Right atrium auricular region (tissue), 2 donors: ENCODE measurements at regions not wholly inside any gene's neighbourhood (a gene's known extent, or its start where the extent isn't known, plus 50 kb on each side); places are given as distances from the start of the nearest gene placed in this dataset.

ENCODE experiments used
- DNase-seq: peaks from one replicate; pipeline ENCODE4 v3.0.0-alpha.2; 2019; ENCODE audit warnings: low spot score
- H3K27ac ChIP-seq, 2 donors: fragments of 200-600 bp; sonication (generic); 1 replicate in 1 of 2; 2 replicates in 1 of 2; pipeline ENCODE4 v1.5.1; 2016 to 2019
- H3K27me3 ChIP-seq, 2 donors: fragments of 200-600 bp; sonication (generic); one replicate each; pipeline versions ENCODE4 v1.5.1 to v1.6.0; 2017 to 2019
- H3K36me3 ChIP-seq: fragments of 200-600 bp; sonication (generic); one replicate; pipeline ENCODE4 v1.5.1; 2016
- H3K4me1 ChIP-seq, 2 donors: fragments of 200-600 bp; sonication (generic); one replicate each; pipeline versions ENCODE4 v1.5.1 to v1.6.0; 2017 to 2019
- H3K4me3 ChIP-seq, 2 donors: fragments of 200-600 bp; sonication (generic); 1 replicate in 1 of 2; 2 replicates in 1 of 2; pipeline ENCODE4 v1.5.1; 2017 to 2019; ENCODE audit warnings: mild to moderate bottlenecking in 1 of 2, moderate library complexity in 1 of 2
- H3K9me3 ChIP-seq, 2 donors: fragments of 200-600 bp; sonication (generic); one replicate each; pipeline ENCODE4 v1.5.1; 2019
- TF ChIP-seq, protein P1 (sequence below), 2 donors: fragments of 200-600 bp; sonication (generic); IDR thresholded peaks; one replicate each; pipeline ENCODE4 v1.5.1; 2019; ENCODE audit warnings: antibody characterized with exemption in 2 of 2

DNA sequence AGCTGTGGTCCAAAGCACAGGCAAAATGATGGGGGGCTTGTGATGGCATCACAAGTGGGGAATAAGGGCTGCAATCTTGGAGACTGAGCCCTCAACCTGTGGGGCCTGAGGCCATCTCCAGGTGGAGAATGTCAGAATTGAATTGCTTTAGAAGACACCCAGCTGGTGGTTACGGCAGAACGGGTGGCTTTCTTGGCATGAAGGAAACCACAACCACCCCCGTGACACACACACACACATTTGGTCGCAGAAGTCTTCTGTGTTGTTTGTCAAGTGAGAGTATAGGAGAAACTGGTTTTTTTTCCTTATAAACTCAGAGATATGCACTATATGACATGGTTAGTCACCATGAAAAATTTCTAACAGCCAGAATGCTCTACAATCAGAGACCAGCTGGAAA lies 139.5 kb upstream of the CDH4 start:
- no peak overlapping the region for H3K4me3 ChIP-seq
- H3K36me3 ChIP-seq: no peaks in the 10 kb centered on the region
- TF ChIP-seq, protein P1, sequence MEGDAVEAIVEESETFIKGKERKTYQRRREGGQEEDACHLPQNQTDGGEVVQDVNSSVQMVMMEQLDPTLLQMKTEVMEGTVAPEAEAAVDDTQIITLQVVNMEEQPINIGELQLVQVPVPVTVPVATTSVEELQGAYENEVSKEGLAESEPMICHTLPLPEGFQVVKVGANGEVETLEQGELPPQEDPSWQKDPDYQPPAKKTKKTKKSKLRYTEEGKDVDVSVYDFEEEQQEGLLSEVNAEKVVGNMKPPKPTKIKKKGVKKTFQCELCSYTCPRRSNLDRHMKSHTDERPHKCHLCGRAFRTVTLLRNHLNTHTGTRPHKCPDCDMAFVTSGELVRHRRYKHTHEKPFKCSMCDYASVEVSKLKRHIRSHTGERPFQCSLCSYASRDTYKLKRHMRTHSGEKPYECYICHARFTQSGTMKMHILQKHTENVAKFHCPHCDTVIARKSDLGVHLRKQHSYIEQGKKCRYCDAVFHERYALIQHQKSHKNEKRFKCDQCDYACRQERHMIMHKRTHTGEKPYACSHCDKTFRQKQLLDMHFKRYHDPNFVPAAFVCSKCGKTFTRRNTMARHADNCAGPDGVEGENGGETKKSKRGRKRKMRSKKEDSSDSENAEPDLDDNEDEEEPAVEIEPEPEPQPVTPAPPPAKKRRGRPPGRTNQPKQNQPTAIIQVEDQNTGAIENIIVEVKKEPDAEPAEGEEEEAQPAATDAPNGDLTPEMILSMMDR (IDR thresholded peaks at IDR 0.05): no peak
- H3K27me3 ChIP-seq: no peaks in the 10 kb centered on the region
- H3K27ac ChIP-seq: no peak overlapping the region
- no peak for DNase-seq
- no peaks in the 10 kb centered on the region for H3K4me1 ChIP-seq
- H3K9me3 ChIP-seq: no peaks in the 10 kb centered on the region

DNA sequence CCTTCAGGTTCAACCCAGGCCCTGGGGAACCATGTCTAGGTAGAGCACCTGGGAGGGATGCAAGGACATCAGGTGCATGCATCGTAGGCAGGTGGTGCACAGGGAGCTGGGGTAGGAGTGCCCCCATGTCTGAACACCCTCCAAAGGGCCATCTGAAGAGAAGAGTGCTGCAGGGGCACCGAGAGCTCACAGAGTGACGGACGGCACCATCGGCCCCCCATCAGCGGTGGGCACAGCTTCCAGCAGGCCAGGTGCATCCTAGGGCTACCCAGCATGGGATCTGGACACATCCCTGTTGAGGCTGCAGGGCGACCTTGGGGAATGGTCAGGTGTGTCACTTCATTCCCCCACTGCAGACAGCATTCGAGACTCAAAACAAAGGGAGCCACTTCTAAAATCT lies 138.3 kb upstream of the CDH4 start:
- Histone ChIP-seq H3K4me1 (no peaks in the 10 kb centered on the region), H3K36me3 (no peaks in the 10 kb centered on the region), H3K27ac (no peak overlapping the region), H3K27me3 (no peaks in the 10 kb centered on the region), H3K9me3 (no peaks in the 10 kb centered on the region), H3K4me3 (no peak overlapping the region)
- DNase-seq: no peak
- TF ChIP-seq, protein P1 (IDR thresholded peaks at IDR 0.05): no peak

DNA sequence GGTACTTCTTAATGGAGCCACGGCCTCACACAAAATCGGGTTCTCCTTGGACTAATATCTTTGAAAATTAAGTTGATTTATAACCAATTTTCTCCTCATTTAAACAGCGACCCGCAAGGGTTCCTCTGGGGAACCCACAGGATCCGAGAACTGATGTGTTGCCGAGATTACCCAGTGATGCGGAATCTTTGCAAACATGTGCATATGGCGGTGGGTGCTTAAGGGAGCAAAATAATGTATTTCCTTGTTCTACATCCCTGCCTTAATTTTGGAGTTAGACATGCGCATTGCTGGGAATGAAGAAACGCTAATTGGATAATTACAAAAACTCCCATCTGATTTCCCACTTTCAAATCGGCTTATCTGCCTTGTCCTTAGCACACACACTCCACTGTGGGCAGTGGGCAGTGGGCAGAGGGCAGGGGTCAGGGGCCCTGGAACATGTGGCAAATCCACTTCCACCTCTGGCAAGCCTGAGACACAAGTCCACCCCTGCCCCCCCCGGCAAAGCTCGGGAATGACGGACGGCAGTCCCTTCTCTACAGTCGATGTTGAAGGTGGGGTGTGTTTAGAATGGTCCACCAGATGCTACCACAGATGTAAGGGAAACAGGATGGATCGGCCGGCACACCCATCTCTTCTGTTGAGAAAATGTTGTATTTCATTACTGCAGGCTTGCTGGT lies 137.4 kb upstream of the CDH4 start:
- Histone ChIP-seq H3K9me3 (no peaks in the 10 kb centered on the region), H3K27ac (no peak overlapping the region), H3K4me3 (no peak overlapping the region), H3K36me3 (no peaks in the 10 kb centered on the region), H3K4me1 (no peaks in the 10 kb centered on the region), H3K27me3 (no peaks in the 10 kb centered on the region)
- TF ChIP-seq, protein P1 (IDR thresholded peaks at IDR 0.05): no peak
- DNase-seq: no peak

DNA sequence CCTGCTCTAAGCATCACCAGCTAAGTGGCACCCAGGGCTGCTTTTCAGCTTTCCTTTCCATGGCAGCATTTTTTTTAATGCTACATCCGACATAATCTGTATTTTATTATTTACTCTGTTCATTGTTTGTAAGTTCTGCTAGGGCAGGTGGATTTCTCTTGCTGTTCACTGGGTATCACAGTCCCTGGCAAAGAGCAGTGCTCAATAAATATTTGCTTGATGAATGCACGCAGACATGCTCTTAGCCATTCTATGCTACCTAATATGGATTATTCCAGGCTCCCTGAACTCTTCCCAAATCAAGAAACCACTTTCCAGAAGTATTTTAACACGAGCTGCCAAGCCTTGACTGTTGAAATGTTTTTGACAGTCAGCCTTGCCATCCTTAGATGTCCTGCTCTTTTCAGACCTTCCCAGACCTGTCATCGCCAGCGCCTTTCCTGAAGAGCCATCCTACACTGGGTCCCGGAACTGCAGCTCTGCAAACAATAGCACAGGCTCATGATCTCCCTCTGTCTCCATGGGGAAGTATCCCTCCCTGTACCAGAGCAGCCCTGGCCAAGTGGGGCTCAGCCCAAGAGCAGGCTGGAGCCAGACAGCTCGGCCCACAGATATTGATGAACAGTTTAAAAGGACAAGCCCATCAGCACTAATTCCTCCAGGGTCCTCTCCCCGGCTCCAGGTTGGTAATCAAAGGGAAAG lies 136.5 kb upstream of the CDH4 start:
- H3K4me1 ChIP-seq: no peaks in the 10 kb centered on the region
- no peak overlapping the region for H3K27ac ChIP-seq
- no peak overlapping the region for H3K4me3 ChIP-seq
- no peak for DNase-seq
- H3K27me3 ChIP-seq: no peaks in the 10 kb centered on the region
- TF ChIP-seq, protein P1 (IDR thresholded peaks at IDR 0.05): no peak
- no peaks in the 10 kb centered on the region for H3K36me3 ChIP-seq
- H3K9me3 ChIP-seq: no peaks in the 10 kb centered on the region

DNA sequence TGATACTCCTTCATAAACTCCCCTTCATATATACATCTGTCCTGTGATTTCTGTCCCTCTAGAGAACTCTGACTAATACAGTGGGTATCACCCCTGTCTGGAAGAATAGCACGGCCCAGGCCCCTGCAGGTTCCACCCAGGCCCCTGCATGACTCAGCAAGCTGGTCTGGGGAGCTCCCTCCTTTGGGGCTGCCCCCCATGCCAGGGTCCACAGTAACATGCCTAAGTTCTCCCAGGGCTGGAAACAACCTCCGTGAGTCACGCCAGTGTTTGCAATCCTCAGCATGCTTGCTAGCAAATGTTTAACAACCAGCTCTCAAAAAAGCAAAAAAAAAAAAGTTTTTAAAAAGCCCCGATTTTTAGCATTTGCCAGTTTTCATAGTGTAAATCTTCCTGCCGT lies 134.3 kb upstream of the CDH4 start:
- Histone ChIP-seq H3K9me3 (no peaks in the 10 kb centered on the region), H3K4me1 (no peaks in the 10 kb centered on the region), H3K27ac (no peak overlapping the region), H3K36me3 (no peaks in the 10 kb centered on the region), H3K27me3 (no peaks in the 10 kb centered on the region), H3K4me3 (no peak overlapping the region)
- no peak for DNase-seq
- TF ChIP-seq, protein P1 (IDR thresholded peaks at IDR 0.05): no peak
